H9 (cell line): ENCODE measurements at regions not wholly inside any gene's neighbourhood (a gene's known extent, or its start where the extent isn't known, plus 50 kb on each side); places are given as distances from the start of the nearest gene placed in this dataset.

Experiments
- DNase-seq: peaks from one replicate; pipeline ENCODE4 v3.0.0-alpha.2; 2017
- H2AFZ ChIP-seq: one replicate; pipeline ENCODE4 v1.6.1; 2013; ENCODE audit warnings: mild to moderate bottlenecking, low read length, control low read depth, moderate library complexity
- H2AK5ac ChIP-seq: 2 replicates; pipeline ENCODE4 v1.6.1; 2013; ENCODE audit warnings: low read length, control low read depth, mixed read lengths; ENCODE audit not compliant: insufficient read length
- H2BK120ac ChIP-seq: one replicate; pipeline ENCODE4 v1.6.1; 2013; ENCODE audit warnings: low read depth, mild to moderate bottlenecking, low read length, control low read depth, inconsistent platforms; ENCODE audit not compliant: poor library complexity, severe bottlenecking
- H2BK12ac ChIP-seq: 2 replicates; pipeline ENCODE4 v1.6.1; 2013; ENCODE audit warnings: low read length, control low read depth, mixed read lengths, low read depth; ENCODE audit not compliant: insufficient read length
- H2BK15ac ChIP-seq: 2 replicates; pipeline ENCODE4 v1.6.1; 2013; ENCODE audit warnings: low read depth, low read length, control low read depth
- H2BK20ac ChIP-seq: one replicate; pipeline ENCODE4 v1.6.1; 2013; ENCODE audit warnings: low read depth, mild to moderate bottlenecking, low read length, control low read depth, inconsistent platforms; ENCODE audit not compliant: poor library complexity, severe bottlenecking
- H2BK5ac ChIP-seq: 2 replicates; pipeline ENCODE4 v1.6.1; 2013; ENCODE audit warnings: low read length, control low read depth, mixed read lengths; ENCODE audit not compliant: insufficient read length
- H3K14ac ChIP-seq: 2 replicates; pipeline ENCODE4 v1.6.1; 2013; ENCODE audit warnings: low read length, control low read depth; ENCODE audit not compliant: insufficient read depth
- H3K18ac ChIP-seq: 2 replicates; pipeline ENCODE4 v1.6.1; 2013; ENCODE audit warnings: low read depth, mild to moderate bottlenecking, mixed read lengths, low read length, control low read depth; ENCODE audit not compliant: insufficient read length
- H3K23ac ChIP-seq: 2 replicates; pipeline ENCODE4 v1.6.1; 2013; ENCODE audit warnings: low read length, control low read depth, mixed read lengths, low read depth; ENCODE audit not compliant: insufficient read length
- H3K23me2 ChIP-seq: 2 replicates; pipeline ENCODE4 v1.6.1; 2013; ENCODE audit warnings: low read depth, mild to moderate bottlenecking, mixed read lengths, low read length, control low read depth; ENCODE audit not compliant: insufficient read length, poor library complexity, severe bottlenecking
- H3K27ac ChIP-seq: 2 replicates; pipeline ENCODE4 v1.5.1; 2013; ENCODE audit warnings: low read length, control low read depth, mixed read lengths, low read depth; ENCODE audit not compliant: insufficient read length
- H3K27me3 ChIP-seq: 2 replicates; pipeline ENCODE4 v1.6.1; 2013; ENCODE audit warnings: low read length, control low read depth, inconsistent platforms; ENCODE audit not compliant: insufficient read depth
- H3K4ac ChIP-seq: 2 replicates; pipeline ENCODE4 v1.6.1; 2013; ENCODE audit warnings: low read depth, mild to moderate bottlenecking, control low read depth, inconsistent platforms, low read length, moderate library complexity
- H3K4me1 ChIP-seq: 2 replicates; pipeline ENCODE4 v1.6.1; 2013; ENCODE audit warnings: low read length, control low read depth, inconsistent platforms; ENCODE audit not compliant: insufficient read depth
- H3K4me2 ChIP-seq: 2 replicates; pipeline ENCODE4 v1.6.1; 2013; ENCODE audit warnings: low read length, control low read depth, mixed read lengths; ENCODE audit not compliant: insufficient read length, insufficient read depth
- H3K56ac ChIP-seq: 2 replicates; pipeline ENCODE4 v1.6.1; 2013; ENCODE audit warnings: low read depth, mild to moderate bottlenecking, mixed read lengths, low read length, control low read depth; ENCODE audit not compliant: insufficient read length
- H3K79me1 ChIP-seq: 2 replicates; pipeline ENCODE4 v1.6.1; 2013; ENCODE audit warnings: low read depth, mild to moderate bottlenecking, moderate library complexity, low read length, control low read depth, inconsistent platforms; ENCODE audit not compliant: insufficient read depth, poor library complexity, severe bottlenecking
- H3K79me2 ChIP-seq: 2 replicates; pipeline ENCODE4 v1.6.1; 2013; ENCODE audit warnings: low read length, control low read depth, inconsistent platforms; ENCODE audit not compliant: insufficient read depth
- H3K9ac ChIP-seq: 2 replicates; pipeline ENCODE4 v1.6.1; 2013; ENCODE audit warnings: low read length, control low read depth, mixed read lengths; ENCODE audit not compliant: insufficient read length; ENCODE audit errors: extremely low read depth
- H3K9me3 ChIP-seq: one replicate; pipeline ENCODE4 v1.6.1; 2013; ENCODE audit warnings: low read depth, low read length, inconsistent platforms; ENCODE audit not compliant: control insufficient read depth
- H3T11ph ChIP-seq: one replicate; pipeline ENCODE4 v1.6.1; 2013; ENCODE audit warnings: mild to moderate bottlenecking, low read length, control low read depth, inconsistent platforms
- H4K20me1 ChIP-seq: one replicate; pipeline ENCODE4 v1.6.1; 2013; ENCODE audit not compliant: control insufficient read depth, insufficient read length, insufficient read depth
- H4K5ac ChIP-seq: 2 replicates; pipeline ENCODE4 v1.6.1; 2013; ENCODE audit warnings: low read depth, mild to moderate bottlenecking, mixed read lengths, low read length, control low read depth; ENCODE audit not compliant: insufficient read length
- H4K8ac ChIP-seq: replicated peaks from 2 replicates; pipeline ENCODE4 v1.6.1; 2013; ENCODE audit warnings: low read length, control low read depth, mixed read lengths, low read depth; ENCODE audit not compliant: insufficient read length
- H4K91ac ChIP-seq: 2 replicates; pipeline ENCODE4 v1.6.1; 2013; ENCODE audit warnings: low read depth, mild to moderate bottlenecking, moderate library complexity, mixed read lengths, low read length, control low read depth; ENCODE audit not compliant: insufficient read length
- H3K27ac Mint-ChIP-seq, 3 experiments: 2 replicates in 2 of 3; 3 replicates in 1 of 3; pipeline ENCODE4 v1.8.0; 2020 to 2021; ENCODE audit warnings: mixed read lengths in 3 of 3, mild to moderate bottlenecking in 1 of 3, moderate library complexity in 1 of 3
- H3K27me3 Mint-ChIP-seq: 2 replicates; pipeline ENCODE4 v1.8.0; 2021; ENCODE audit warnings: low read depth, mild to moderate bottlenecking, moderate library complexity, mixed read lengths
- H3K36me3 Mint-ChIP-seq, 3 experiments: 2 replicates in 2 of 3; 3 replicates in 1 of 3; pipeline ENCODE4 v1.8.0; 2020 to 2021; ENCODE audit warnings: low read depth in 3 of 3, mixed read lengths in 3 of 3; ENCODE audit not compliant: insufficient read depth in 1 of 3
- H3K4me1 Mint-ChIP-seq, 2 experiments: 2 replicates each; pipeline ENCODE4 v1.8.0; 2020; ENCODE audit warnings: mixed read lengths in 2 of 2
- H3K4me3 Mint-ChIP-seq, 2 experiments: 2 replicates in 1 of 2; 3 replicates in 1 of 2; pipeline ENCODE4 v1.8.0; 2020 to 2021; ENCODE audit warnings: mild to moderate bottlenecking in 2 of 2, mixed read lengths in 2 of 2, moderate library complexity in 1 of 2
- H3K9me3 Mint-ChIP-seq, 2 experiments: 2 replicates in 1 of 2; 3 replicates in 1 of 2; pipeline ENCODE4 v1.8.0; 2020; ENCODE audit warnings: mild to moderate bottlenecking in 2 of 2, mixed read lengths in 2 of 2, moderate library complexity in 1 of 2
- CTCF ChIP-seq: fragments of 200-600 bp; sonication (generic); conservative IDR thresholded peaks from 3 replicates; pipeline ENCODE4 v1.8.0; 2021; ENCODE audit warnings: antibody characterized with exemption, mild to moderate bottlenecking
- WGBS: extraction: QIAGEN DNeasy Blood & Tissue Kit; methylation state at CpG from one replicate; pipeline ENCODE4 v1.1.7; 2013; ENCODE audit warnings: missing lambda C conversion rate, low lambda C conversion rate, mixed read lengths; ENCODE audit not compliant: insufficient read length; ENCODE audit errors: extremely low coverage; 5-methylcytosine and 5-hydroxymethylcytosine counted together

- H3K9me3 ChIP-seq: peaks cover 5% of the 10 kb centered on the region
- H4K91ac ChIP-seq: no peak overlapping the region
- no peak overlapping the region for H3K27ac ChIP-seq
- no peak overlapping the region for H4K8ac ChIP-seq
- H2AFZ ChIP-seq: no peak overlapping the region
- no peaks in the 10 kb centered on the region for H3K79me1 ChIP-seq
- H3K56ac ChIP-seq: no peak overlapping the region
- no peak overlapping the region for H2BK12ac ChIP-seq
- no peak overlapping the region for H3K23ac ChIP-seq
- H3K14ac ChIP-seq: no peak overlapping the region
- H3K4me3 Mint-ChIP-seq: no peak overlapping the region
- no peak overlapping the region for H3K9ac ChIP-seq
- H3K9me3 Mint-ChIP-seq: peaks cover 11 to 16% of the 10 kb centered on the region in 2 experiments
- peaks cover 3 to 7% of the 10 kb centered on the region in 2 experiments; a peak in 3 of 4 replicates for H3K4me1 Mint-ChIP-seq
- no peak overlapping the region for H3K4ac ChIP-seq
- H2BK5ac ChIP-seq: no peak overlapping the region
- no CpG with 5 or more reads among the region's 3 CpGs for WGBS
- no peak for DNase-seq
- H2BK15ac ChIP-seq: no peak overlapping the region
- no peaks in the 10 kb centered on the region for H3K79me2 ChIP-seq
- H3K36me3 Mint-ChIP-seq: peaks cover 10 to 15% (median 14%) of the 10 kb centered on the region in 3 experiments
- no peak overlapping the region for H3T11ph ChIP-seq
- no peaks in the 10 kb centered on the region for H3K27me3 Mint-ChIP-seq
- H4K20me1 ChIP-seq: no peaks in the 10 kb centered on the region
- H3K4me2 ChIP-seq: no peak overlapping the region
- no peaks in the 10 kb centered on the region for H3K27me3 ChIP-seq
- no peak overlapping the region for H2AK5ac ChIP-seq
- no peak overlapping the region for H4K5ac ChIP-seq
- no peak overlapping the region for H2BK20ac ChIP-seq
- no peak overlapping the region for H2BK120ac ChIP-seq
- TF ChIP-seq CTCF: no peak
- H3K27ac Mint-ChIP-seq: no peak overlapping the region
- H3K23me2 ChIP-seq: no peaks in the 10 kb centered on the region
- H3K4me1 ChIP-seq: no peaks in the 10 kb centered on the region; the same call in 1 of the 2 replicates
- no peak overlapping the region for H3K18ac ChIP-seq
Measured at GRCh38 chr20:11430652-11431051, 487.0 kb upstream of the BTBD3 start.
